H1 (cell line): ENCODE measurements at regions not wholly inside any gene's neighbourhood (a gene's known extent, or its start where the extent isn't known, plus 50 kb on each side); places are given as distances from the start of the nearest gene placed in this dataset.

Experiments used
- ASH2L ChIP-seq: fragments of 200-600, 300-600 bp; sonication (generic); IDR thresholded peaks from one replicate; pipeline ENCODE4 v1.7.1; 2017; ENCODE audit warnings: low read length
- EZH2 ChIP-seq: fragments of 200-600 bp; sonication (generic); IDR thresholded peaks from 2 replicates; pipeline ENCODE4 v1.7.1; 2012; ENCODE audit warnings: low read depth, mild to moderate bottlenecking, moderate library complexity, low read length, inconsistent platforms; ENCODE audit not compliant: severe bottlenecking
- GABPA ChIP-seq: IDR thresholded peaks from 2 replicates; pipeline ENCODE4 v1.6.1; 2011; ENCODE audit warnings: mild to moderate bottlenecking, low read length, moderate library complexity, borderline replicate concordance; ENCODE audit not compliant: insufficient read depth
- KDM1A ChIP-seq: fragments of 200-600, 300-600 bp; sonication (generic); IDR thresholded peaks from 2 replicates; pipeline ENCODE4 v1.7.1; 2016; ENCODE audit warnings: mild to moderate bottlenecking, low read length, borderline replicate concordance
- POLR2A ChIP-seq, 2 experiments: IDR thresholded peaks; 1 replicate in 1 of 2; 2 replicates in 1 of 2; pipeline ENCODE4 v1.6.1; 2011; ENCODE audit warnings: low read depth in 2 of 2, low read length in 2 of 2, mild to moderate bottlenecking in 2 of 2; ENCODE audit errors: control extremely low read depth in 1 of 2
- RXRA ChIP-seq: IDR thresholded peaks from 2 replicates; pipeline ENCODE4 v1.6.1; 2011; ENCODE audit warnings: low read depth, mild to moderate bottlenecking, low read length, moderate library complexity; ENCODE audit not compliant: insufficient read depth
- TEAD4 ChIP-seq: IDR thresholded peaks from 2 replicates; pipeline ENCODE4 v1.6.1; 2012; ENCODE audit warnings: low read depth, low read length, inconsistent platforms, mixed read lengths
- ZNF274 ChIP-seq: IDR thresholded peaks from 2 replicates; pipeline ENCODE4 v1.7.0; 2012; ENCODE audit warnings: low read length, borderline replicate concordance; ENCODE audit errors: extremely low read depth
- TF ChIP-seq, protein P1 (sequence below), 3 experiments: IDR thresholded peaks; 1 replicate in 2 of 3; 2 replicates in 1 of 3; pipeline versions ENCODE4 v1.5.1 to v1.6.1; 2011; ENCODE audit warnings: low read length in 3 of 3, mild to moderate bottlenecking in 3 of 3, inconsistent platforms in 2 of 3, low read depth in 1 of 3, moderate library complexity in 1 of 3; ENCODE audit not compliant: insufficient read depth in 1 of 3; ENCODE audit errors: control extremely low read depth in 1 of 3
- TF ChIP-seq, protein P2 (sequence below): IDR thresholded peaks from 2 replicates; pipeline ENCODE4 v1.6.1; 2011; ENCODE audit warnings: low read depth, mild to moderate bottlenecking, low read length; ENCODE audit not compliant: insufficient read depth

DNA sequence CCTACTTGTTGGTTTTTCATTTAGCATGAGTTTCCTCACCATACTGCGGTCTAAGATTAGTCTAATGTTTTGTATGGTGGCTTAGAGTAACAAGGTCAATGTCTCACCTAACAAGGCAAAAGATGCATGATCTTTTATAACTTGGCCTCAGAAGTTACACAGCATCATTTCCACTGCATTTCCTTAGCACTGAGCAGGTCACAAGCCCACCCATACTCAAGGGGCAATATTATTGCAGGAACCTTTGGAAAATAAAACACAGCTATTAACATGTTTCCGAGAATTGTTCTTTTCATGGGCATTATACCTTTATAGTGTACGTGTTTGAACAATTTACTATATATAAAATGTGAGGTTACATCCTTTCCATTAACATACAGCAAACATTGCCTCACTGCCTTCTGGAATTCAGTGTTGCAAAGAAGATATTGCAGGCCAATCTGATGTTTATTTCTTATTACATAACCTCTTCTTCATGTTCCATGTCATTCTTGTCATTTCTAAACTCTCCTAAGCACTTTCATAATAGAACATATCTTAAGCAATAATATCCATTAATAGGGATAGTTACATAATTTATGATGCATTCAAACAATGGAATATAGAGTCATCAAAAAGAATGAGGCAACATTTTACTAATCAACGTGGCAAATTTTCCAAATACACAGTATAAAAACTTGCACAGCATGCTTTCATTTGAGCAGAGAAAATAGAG is 153.8 kb downstream of the AREG start:
- TF ChIP-seq ASH2L (no peak), GABPA (no peak), POLR2A (IDR thresholded peaks at IDR 0.05; ENCODE audit: control extremely low read depth in 1 of 2, low read depth in 2 of 2, low read length in 2 of 2) (no peak), ZNF274 (no peak), EZH2 (no peak), RXRA (no peak), KDM1A (no peak), TEAD4 (no peak)
- TF ChIP-seq, protein P1, sequence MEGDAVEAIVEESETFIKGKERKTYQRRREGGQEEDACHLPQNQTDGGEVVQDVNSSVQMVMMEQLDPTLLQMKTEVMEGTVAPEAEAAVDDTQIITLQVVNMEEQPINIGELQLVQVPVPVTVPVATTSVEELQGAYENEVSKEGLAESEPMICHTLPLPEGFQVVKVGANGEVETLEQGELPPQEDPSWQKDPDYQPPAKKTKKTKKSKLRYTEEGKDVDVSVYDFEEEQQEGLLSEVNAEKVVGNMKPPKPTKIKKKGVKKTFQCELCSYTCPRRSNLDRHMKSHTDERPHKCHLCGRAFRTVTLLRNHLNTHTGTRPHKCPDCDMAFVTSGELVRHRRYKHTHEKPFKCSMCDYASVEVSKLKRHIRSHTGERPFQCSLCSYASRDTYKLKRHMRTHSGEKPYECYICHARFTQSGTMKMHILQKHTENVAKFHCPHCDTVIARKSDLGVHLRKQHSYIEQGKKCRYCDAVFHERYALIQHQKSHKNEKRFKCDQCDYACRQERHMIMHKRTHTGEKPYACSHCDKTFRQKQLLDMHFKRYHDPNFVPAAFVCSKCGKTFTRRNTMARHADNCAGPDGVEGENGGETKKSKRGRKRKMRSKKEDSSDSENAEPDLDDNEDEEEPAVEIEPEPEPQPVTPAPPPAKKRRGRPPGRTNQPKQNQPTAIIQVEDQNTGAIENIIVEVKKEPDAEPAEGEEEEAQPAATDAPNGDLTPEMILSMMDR (IDR thresholded peaks at IDR 0.05; ENCODE audit: control extremely low read depth in 1 of 3, insufficient read depth in 1 of 3, low read depth in 1 of 3, low read length in 3 of 3) = no peak
- TF ChIP-seq, protein P2, sequence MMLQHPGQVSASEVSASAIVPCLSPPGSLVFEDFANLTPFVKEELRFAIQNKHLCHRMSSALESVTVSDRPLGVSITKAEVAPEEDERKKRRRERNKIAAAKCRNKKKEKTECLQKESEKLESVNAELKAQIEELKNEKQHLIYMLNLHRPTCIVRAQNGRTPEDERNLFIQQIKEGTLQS = no peak
